ENCODE measurements at regions not wholly inside any gene's neighbourhood (a gene's known extent, or its start where the extent isn't known, plus 50 kb on each side); places are given as distances from the start of the nearest gene placed in this dataset.

GRCh38 chrY:16522021-16522420 is 1358.0 kb downstream of the CDY2B start:
- no peak overlapping the region for H3K9ac ChIP-seq (ENCODE audit: low read length)

GRCh38 chrY:16502733-16503214 is 1377.2 kb downstream of the CDY2B start:
- no peaks in the 10 kb centered on the region for H3K79me1 ChIP-seq (replicated peaks; ENCODE audit: low read length, poor library complexity, severe bottlenecking)
- DNase-seq, result no peak
- H2AFZ ChIP-seq (ENCODE audit: low read depth, low read length), result no peak overlapping the region
- no peaks in the 10 kb centered on the region for H3K36me3 ChIP-seq (ENCODE audit: control insufficient read depth in 1 of 2, insufficient read depth in 2 of 2, low read depth in 1 of 2, low read length in 2 of 2)
- no peak overlapping the region for H2AK5ac ChIP-seq (ENCODE audit: low read length, severe bottlenecking)
- no peak overlapping the region for H3K27ac ChIP-seq (ENCODE audit: low read length, poor library complexity, severe bottlenecking)
- H2BK5ac ChIP-seq (ENCODE audit: low read depth, low read length, poor library complexity, severe bottlenecking), result no peak overlapping the region
- no peak overlapping the region for H3K9ac ChIP-seq (ENCODE audit: low read length)
- H3K27me3 ChIP-seq (ENCODE audit: control insufficient read depth in 1 of 2, insufficient read depth in 1 of 2, low read length in 2 of 2), result no peaks in the 10 kb centered on the region
- no peak overlapping the region for H3K23ac ChIP-seq (ENCODE audit: low read length in 2 of 2)
- no peak overlapping the region for H4K91ac ChIP-seq (ENCODE audit: low read length)
- H3K4me2 ChIP-seq (ENCODE audit: low read length, poor library complexity, severe bottlenecking), result no peak overlapping the region
- H3K18ac ChIP-seq (ENCODE audit: low read depth in 1 of 2, low read length in 2 of 2), result no peak overlapping the region
- no peak overlapping the region for H2BK15ac ChIP-seq (ENCODE audit: low read depth, poor library complexity, severe bottlenecking)
- H3K4me3 ChIP-seq (ENCODE audit: insufficient read depth in 1 of 2, low read depth in 1 of 2, low read length in 2 of 2), result no peak overlapping the region
- H3K4ac ChIP-seq (ENCODE audit: low read depth in 1 of 2, low read length in 2 of 2), result no peak overlapping the region
- H3K14ac ChIP-seq (ENCODE audit: low read length in 2 of 2), result no peak overlapping the region
- H3K4me1 ChIP-seq (ENCODE audit: control insufficient read depth, insufficient read depth, low read depth, low read length), result no peaks in the 10 kb centered on the region
- no peaks in the 10 kb centered on the region for H3K9me3 ChIP-seq (ENCODE audit: control insufficient read depth, low read length)
- WGBS, result over 99% methylated on average over 2 of the region's 3 CpGs
- H2BK12ac ChIP-seq (ENCODE audit: low read length in 2 of 2), result no peak overlapping the region
- H4K8ac ChIP-seq (ENCODE audit: low read length), result no peak overlapping the region
- H2BK120ac ChIP-seq (ENCODE audit: low read depth, low read length), result no peak overlapping the region

More at GRCh38 chrY:16522021-16522420, 1358.0 kb downstream of the CDY2B start:
- Histone ChIP-seq H2BK5ac (ENCODE audit: low read depth, low read length, poor library complexity, severe bottlenecking) (no peak overlapping the region), H3K4me2 (ENCODE audit: low read length, poor library complexity, severe bottlenecking) (no peak overlapping the region), H3K4ac (ENCODE audit: low read depth in 1 of 2, low read length in 2 of 2) (no peak overlapping the region), H3K23ac (ENCODE audit: low read length in 2 of 2) (no peak overlapping the region), H3K27me3 (ENCODE audit: control insufficient read depth in 1 of 2, insufficient read depth in 1 of 2, low read length in 2 of 2) (no peaks in the 10 kb centered on the region), H3K14ac (ENCODE audit: low read length in 2 of 2) (no peak overlapping the region), H3K27ac (ENCODE audit: low read length, poor library complexity, severe bottlenecking) (no peak overlapping the region), H3K79me1 (replicated peaks; ENCODE audit: low read length, poor library complexity, severe bottlenecking) (no peaks in the 10 kb centered on the region), H3K36me3 (ENCODE audit: control insufficient read depth in 1 of 2, insufficient read depth in 2 of 2, low read depth in 1 of 2, low read length in 2 of 2) (no peaks in the 10 kb centered on the region), H2BK15ac (ENCODE audit: low read depth, poor library complexity, severe bottlenecking) (no peak overlapping the region), H3K18ac (ENCODE audit: low read depth in 1 of 2, low read length in 2 of 2) (no peak overlapping the region), H3K4me1 (ENCODE audit: control insufficient read depth, insufficient read depth, low read depth, low read length) (no peaks in the 10 kb centered on the region), H3K4me3 (ENCODE audit: insufficient read depth in 1 of 2, low read depth in 1 of 2, low read length in 2 of 2) (no peak overlapping the region), H2BK12ac (ENCODE audit: low read length in 2 of 2) (no peak overlapping the region), H2BK120ac (ENCODE audit: low read depth, low read length) (no peak overlapping the region), H4K91ac (ENCODE audit: low read length) (no peak overlapping the region), H2AFZ (ENCODE audit: low read depth, low read length) (no peak overlapping the region), H3K9me3 (ENCODE audit: control insufficient read depth, low read length) (no peaks in the 10 kb centered on the region), H2AK5ac (ENCODE audit: low read length, severe bottlenecking) (no peak overlapping the region), H4K8ac (ENCODE audit: low read length) (no peak overlapping the region)
- DNase-seq, result peak; percentile 1

GRCh38 chrY:16490706-16491105 is 1389.3 kb downstream of the CDY2B start:
- Histone ChIP-seq H2BK12ac (ENCODE audit: low read length in 2 of 2) (no peak overlapping the region), H3K9ac (ENCODE audit: low read length) (no peak overlapping the region), H3K4me2 (ENCODE audit: low read length, poor library complexity, severe bottlenecking) (no peak overlapping the region), H2BK5ac (ENCODE audit: low read depth, low read length, poor library complexity, severe bottlenecking) (no peak overlapping the region), H2AK5ac (ENCODE audit: low read length, severe bottlenecking) (no peak overlapping the region), H3K18ac (ENCODE audit: low read depth in 1 of 2, low read length in 2 of 2) (no peak overlapping the region), H3K79me1 (replicated peaks; ENCODE audit: low read length, poor library complexity, severe bottlenecking) (no peaks in the 10 kb centered on the region), H2BK15ac (ENCODE audit: low read depth, poor library complexity, severe bottlenecking) (no peak overlapping the region), H3K27me3 (ENCODE audit: control insufficient read depth in 1 of 2, insufficient read depth in 1 of 2, low read length in 2 of 2) (no peaks in the 10 kb centered on the region), H4K91ac (ENCODE audit: low read length) (no peak overlapping the region), H3K14ac (ENCODE audit: low read length in 2 of 2) (no peak overlapping the region), H3K36me3 (ENCODE audit: control insufficient read depth in 1 of 2, insufficient read depth in 2 of 2, low read depth in 1 of 2, low read length in 2 of 2) (no peaks in the 10 kb centered on the region), H3K4me3 (ENCODE audit: insufficient read depth in 1 of 2, low read depth in 1 of 2, low read length in 2 of 2) (no peak overlapping the region), H3K4ac (ENCODE audit: low read depth in 1 of 2, low read length in 2 of 2) (no peak overlapping the region), H3K27ac (ENCODE audit: low read length, poor library complexity, severe bottlenecking) (no peak overlapping the region), H2BK120ac (ENCODE audit: low read depth, low read length) (no peak overlapping the region), H3K4me1 (ENCODE audit: control insufficient read depth, insufficient read depth, low read depth, low read length) (no peaks in the 10 kb centered on the region), H2AFZ (ENCODE audit: low read depth, low read length) (no peak overlapping the region), H3K9me3 (ENCODE audit: control insufficient read depth, low read length) (no peaks in the 10 kb centered on the region), H4K8ac (ENCODE audit: low read length) (no peak overlapping the region), H3K23ac (ENCODE audit: low read length in 2 of 2) (no peak overlapping the region)
- no peak for DNase-seq
- 0% methylated on average over 1 of the region's 3 CpGs for whole genome bisulfite sequencing

GRCh38 chrY:16486696-16487215 is 1393.3 kb downstream of the CDY2B start:
- H3K79me1 ChIP-seq (replicated peaks; ENCODE audit: low read length, poor library complexity, severe bottlenecking), result no peaks in the 10 kb centered on the region
- no peak overlapping the region for H3K23ac ChIP-seq (ENCODE audit: low read length in 2 of 2)
- no peak overlapping the region for H2AK5ac ChIP-seq (ENCODE audit: low read length, severe bottlenecking)
- H3K27me3 ChIP-seq (ENCODE audit: control insufficient read depth in 1 of 2, insufficient read depth in 1 of 2, low read length in 2 of 2), result no peaks in the 10 kb centered on the region
- H4K91ac ChIP-seq (ENCODE audit: low read length), result no peak overlapping the region
- H3K18ac ChIP-seq (ENCODE audit: low read depth in 1 of 2, low read length in 2 of 2), result no peak overlapping the region
- no peak overlapping the region for H3K14ac ChIP-seq (ENCODE audit: low read length in 2 of 2)
- H2BK15ac ChIP-seq (ENCODE audit: low read depth, poor library complexity, severe bottlenecking), result no peak overlapping the region
- no peaks in the 10 kb centered on the region for H3K4me1 ChIP-seq (ENCODE audit: control insufficient read depth, insufficient read depth, low read depth, low read length)
- no peak overlapping the region for H3K4ac ChIP-seq (ENCODE audit: low read depth in 1 of 2, low read length in 2 of 2)
- no peak overlapping the region for H2BK12ac ChIP-seq (ENCODE audit: low read length in 2 of 2)
- H2BK120ac ChIP-seq (ENCODE audit: low read depth, low read length), result no peak overlapping the region
- no peaks in the 10 kb centered on the region for H3K36me3 ChIP-seq (ENCODE audit: control insufficient read depth in 1 of 2, insufficient read depth in 2 of 2, low read depth in 1 of 2, low read length in 2 of 2)
- 38% methylated on average over 2 of the region's 2 CpGs for WGBS
- no peak overlapping the region for H3K4me3 ChIP-seq (ENCODE audit: insufficient read depth in 1 of 2, low read depth in 1 of 2, low read length in 2 of 2)
- no peak overlapping the region for H3K4me2 ChIP-seq (ENCODE audit: low read length, poor library complexity, severe bottlenecking)
- no peak for DNase-seq
- H2AFZ ChIP-seq (ENCODE audit: low read depth, low read length), result no peak overlapping the region
- no peak overlapping the region for H3K9ac ChIP-seq (ENCODE audit: low read length)
- no peak overlapping the region for H2BK5ac ChIP-seq (ENCODE audit: low read depth, low read length, poor library complexity, severe bottlenecking)
- no peak overlapping the region for H4K8ac ChIP-seq (ENCODE audit: low read length)
- H3K9me3 ChIP-seq (ENCODE audit: control insufficient read depth, low read length), result no peaks in the 10 kb centered on the region
- H3K27ac ChIP-seq (ENCODE audit: low read length, poor library complexity, severe bottlenecking), result no peak overlapping the region
